ENCODE measurements at regions not wholly inside any gene's neighbourhood (a gene's known extent, or its start where the extent isn't known, plus 50 kb on each side); places are given as distances from the start of the nearest gene placed in this dataset.

GRCh38 chr18:56505971-56506370 is 132.4 kb downstream of the TXNL1 start:
- TF ChIP-seq CTCF (IDR thresholded peaks at IDR 0.05; ENCODE audit: borderline replicate concordance, extremely low read depth, low read length, poor library complexity, severe bottlenecking) (no peak), EZH2 (IDR thresholded peaks at IDR 0.05; ENCODE audit: borderline replicate concordance, low read depth, low read length, severe bottlenecking) (no peak)
